Mesenchymal stem cell (in vitro differentiated cells and primary cell): ENCODE measurements at regions not wholly inside any gene's neighbourhood (a gene's known extent, or its start where the extent isn't known, plus 50 kb on each side); places are given as distances from the start of the nearest gene placed in this dataset.

Experiments
- DNase-seq: peaks from one replicate; pipeline ENCODE4 v3.0.0-alpha.2; 2013
- H2AFZ ChIP-seq: one replicate; pipeline ENCODE4 v1.6.1; 2013; ENCODE audit warnings: low read depth, mild to moderate bottlenecking, control low read depth, inconsistent platforms, low read length, moderate library complexity
- H2AK5ac ChIP-seq: 2 replicates; pipeline ENCODE4 v1.6.1; 2013; ENCODE audit warnings: low read length, moderate library complexity, mild to moderate bottlenecking, inconsistent platforms; ENCODE audit not compliant: severe bottlenecking
- H2BK120ac ChIP-seq: one replicate; pipeline ENCODE4 v1.6.1; 2013; ENCODE audit warnings: low read depth, mild to moderate bottlenecking, inconsistent platforms, low read length, moderate library complexity
- H2BK12ac ChIP-seq, 2 experiments: one replicate each; pipeline ENCODE4 v1.6.1; 2013; ENCODE audit warnings: inconsistent platforms in 2 of 2, low read length in 2 of 2, mild to moderate bottlenecking in 2 of 2, moderate library complexity in 2 of 2, control low read depth in 1 of 2
- H2BK15ac ChIP-seq: one replicate; pipeline ENCODE4 v1.6.1; 2013; ENCODE audit warnings: mild to moderate bottlenecking, low read depth, inconsistent platforms; ENCODE audit not compliant: poor library complexity, severe bottlenecking
- H2BK5ac ChIP-seq: 2 replicates; pipeline ENCODE4 v1.6.1; 2013; ENCODE audit warnings: low read depth, mild to moderate bottlenecking, low read length, control low read depth, inconsistent platforms; ENCODE audit not compliant: poor library complexity, severe bottlenecking
- H3K14ac ChIP-seq, 2 experiments: one replicate each; pipeline ENCODE4 v1.6.1; 2013; ENCODE audit warnings: inconsistent platforms in 2 of 2, low read length in 2 of 2, control low read depth in 1 of 2, mild to moderate bottlenecking in 1 of 2, moderate library complexity in 1 of 2
- H3K18ac ChIP-seq, 2 experiments: one replicate each; pipeline ENCODE4 v1.6.1; 2013; ENCODE audit warnings: inconsistent platforms in 2 of 2, low read length in 2 of 2, control low read depth in 1 of 2, low read depth in 1 of 2, mild to moderate bottlenecking in 1 of 2
- H3K23ac ChIP-seq, 2 experiments: one replicate each; pipeline ENCODE4 v1.6.1; 2013; ENCODE audit warnings: inconsistent platforms in 2 of 2, low read length in 2 of 2, mild to moderate bottlenecking in 2 of 2, moderate library complexity in 2 of 2, control low read depth in 1 of 2
- H3K27ac ChIP-seq: 2 replicates; pipeline ENCODE4 v1.5.1; 2013; ENCODE audit warnings: mild to moderate bottlenecking, moderate library complexity, low read length, control low read depth, inconsistent platforms; ENCODE audit not compliant: poor library complexity, severe bottlenecking
- H3K27me3 ChIP-seq, 2 experiments: 2 replicates each; pipeline versions ENCODE4 v1.6.1 to v1.7.0; 2013; ENCODE audit warnings: low read length in 2 of 2, mild to moderate bottlenecking in 2 of 2, moderate library complexity in 2 of 2, control low read depth in 1 of 2, inconsistent platforms in 1 of 2; ENCODE audit not compliant: control insufficient read depth in 1 of 2, insufficient read depth in 1 of 2
- H3K36me3 ChIP-seq, 2 experiments: 2 replicates each; pipeline versions ENCODE4 v1.6.1 to v1.7.0; 2013; ENCODE audit warnings: low read length in 2 of 2, control low read depth in 1 of 2, inconsistent platforms in 1 of 2, low read depth in 1 of 2, mild to moderate bottlenecking in 1 of 2; ENCODE audit not compliant: insufficient read depth in 2 of 2, control insufficient read depth in 1 of 2
- H3K4ac ChIP-seq, 2 experiments: one replicate each; pipeline ENCODE4 v1.6.1; 2013; ENCODE audit warnings: inconsistent platforms in 2 of 2, low read length in 2 of 2, mild to moderate bottlenecking in 2 of 2, moderate library complexity in 2 of 2, control low read depth in 1 of 2, low read depth in 1 of 2
- H3K4me1 ChIP-seq: 2 replicates; pipeline ENCODE4 v1.6.1; 2013; ENCODE audit warnings: low read depth, low read length, control low read depth; ENCODE audit not compliant: control insufficient read depth, insufficient read depth
- H3K4me2 ChIP-seq: 2 replicates; pipeline ENCODE4 v1.6.1; 2013; ENCODE audit warnings: low read length, mild to moderate bottlenecking, inconsistent platforms; ENCODE audit not compliant: poor library complexity, severe bottlenecking
- H3K4me3 ChIP-seq, 2 experiments: 2 replicates each; pipeline versions ENCODE4 v1.5.1 to v1.7.0; 2013; ENCODE audit warnings: low read length in 2 of 2, mild to moderate bottlenecking in 2 of 2, control low read depth in 1 of 2, low read depth in 1 of 2; ENCODE audit not compliant: insufficient read depth in 1 of 2
- H3K79me1 ChIP-seq: replicated peaks from 2 replicates; pipeline ENCODE4 v1.6.1; 2013; ENCODE audit warnings: mild to moderate bottlenecking, control low read depth, low read length, inconsistent platforms; ENCODE audit not compliant: poor library complexity, severe bottlenecking
- H3K9ac ChIP-seq: 2 replicates; pipeline ENCODE4 v1.7.0; 2013; ENCODE audit warnings: mild to moderate bottlenecking, low read length, moderate library complexity
- H3K9me3 ChIP-seq: 2 replicates; pipeline ENCODE4 v1.7.0; 2013; ENCODE audit warnings: mild to moderate bottlenecking, low read length; ENCODE audit not compliant: control insufficient read depth
- H4K8ac ChIP-seq: one replicate; pipeline ENCODE4 v1.6.1; 2013; ENCODE audit warnings: inconsistent platforms, mild to moderate bottlenecking, low read length, moderate library complexity
- H4K91ac ChIP-seq: one replicate; pipeline ENCODE4 v1.6.1; 2013; ENCODE audit warnings: mild to moderate bottlenecking, low read length, inconsistent platforms
- WGBS: methylation state at CpG from one replicate; pipeline ENCODE4 v1.1.7; 2013; ENCODE audit warnings: mixed read lengths; 5-methylcytosine and 5-hydroxymethylcytosine counted together

DNA sequence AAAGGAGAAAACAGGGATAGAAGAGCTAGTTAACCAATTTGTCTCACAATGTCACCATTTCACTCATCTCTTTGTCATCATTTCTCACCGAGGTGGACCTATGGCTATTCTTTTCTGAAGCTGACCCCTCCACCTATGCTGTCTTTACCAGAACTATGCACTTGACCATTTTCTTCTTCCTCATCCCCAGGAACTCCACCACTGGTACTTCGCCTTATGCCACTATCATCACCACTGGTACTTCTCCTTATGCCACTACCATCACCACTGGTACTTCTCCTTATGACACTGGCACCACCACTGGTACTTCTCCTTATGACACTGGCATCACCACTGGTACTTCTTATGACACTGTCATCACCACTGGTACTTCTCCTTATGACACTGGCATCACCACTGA, 745.8 kb upstream of the CHAC2 start:
- Histone ChIP-seq H3K23ac (no peak overlapping the region), H2BK15ac (no peak overlapping the region), H4K91ac (no peak overlapping the region), H3K27ac (no peak overlapping the region), H3K27me3 (no peaks in the 10 kb centered on the region), H2AK5ac (no peak overlapping the region), H2BK12ac (no peak overlapping the region), H3K36me3 (no peaks in the 10 kb centered on the region), H3K4me2 (no peak overlapping the region), H3K9ac (no peak overlapping the region), H3K9me3 (no peaks in the 10 kb centered on the region), H2BK120ac (no peak overlapping the region), H2AFZ (no peak overlapping the region), H3K4me1 (no peaks in the 10 kb centered on the region), H3K14ac (no peak overlapping the region), H3K79me1 (no peaks in the 10 kb centered on the region), H3K4me3 (no peak overlapping the region), H3K4ac (no peak overlapping the region), H2BK5ac (no peak overlapping the region), H3K18ac (no peak overlapping the region), H4K8ac (no peak overlapping the region)
- 95% methylated on average over 2 of the region's 2 CpGs for WGBS
- DNase-seq = no peak

DNA sequence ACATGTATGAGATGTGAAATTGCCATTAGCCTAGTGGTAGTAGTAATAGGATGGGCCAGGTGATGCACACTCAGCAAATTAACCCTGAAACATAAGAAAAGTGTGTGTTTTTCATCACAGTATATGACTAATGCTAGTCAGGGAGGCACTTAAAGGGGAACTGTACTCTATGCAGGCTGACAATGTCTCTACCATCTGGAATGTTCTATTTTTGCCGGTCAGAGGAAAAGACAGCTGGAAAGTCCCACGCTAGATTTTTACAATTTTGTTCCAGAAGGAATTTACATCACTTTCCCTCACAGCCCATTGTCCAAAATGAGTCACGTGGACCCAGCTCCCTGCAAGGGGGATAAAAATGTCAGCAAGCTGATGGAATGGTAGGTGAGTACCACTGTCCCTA, 746.3 kb upstream of the CHAC2 start:
- no peak overlapping the region for H3K4me2 ChIP-seq
- H2AK5ac ChIP-seq = no peak overlapping the region
- no peaks in the 10 kb centered on the region for H3K36me3 ChIP-seq
- DNase-seq = peak; percentile 37
- no peak overlapping the region for H3K23ac ChIP-seq
- no peak overlapping the region for H3K4ac ChIP-seq
- H2BK5ac ChIP-seq = no peak overlapping the region
- H3K27ac ChIP-seq = no peak overlapping the region
- H2BK15ac ChIP-seq = no peak overlapping the region
- no peak overlapping the region for H3K9ac ChIP-seq
- no peaks in the 10 kb centered on the region for H3K4me1 ChIP-seq
- no peak overlapping the region for H4K91ac ChIP-seq
- no peak overlapping the region for H3K14ac ChIP-seq
- no peak overlapping the region for H2BK12ac ChIP-seq
- 57% methylated on average over 1 of the region's 3 CpGs for WGBS
- H3K79me1 ChIP-seq = no peaks in the 10 kb centered on the region
- H3K18ac ChIP-seq = no peak overlapping the region
- H4K8ac ChIP-seq = no peak overlapping the region
- no peaks in the 10 kb centered on the region for H3K27me3 ChIP-seq
- no peak overlapping the region for H3K4me3 ChIP-seq
- H2BK120ac ChIP-seq = no peak overlapping the region
- no peak overlapping the region for H2AFZ ChIP-seq
- no peaks in the 10 kb centered on the region for H3K9me3 ChIP-seq

DNA sequence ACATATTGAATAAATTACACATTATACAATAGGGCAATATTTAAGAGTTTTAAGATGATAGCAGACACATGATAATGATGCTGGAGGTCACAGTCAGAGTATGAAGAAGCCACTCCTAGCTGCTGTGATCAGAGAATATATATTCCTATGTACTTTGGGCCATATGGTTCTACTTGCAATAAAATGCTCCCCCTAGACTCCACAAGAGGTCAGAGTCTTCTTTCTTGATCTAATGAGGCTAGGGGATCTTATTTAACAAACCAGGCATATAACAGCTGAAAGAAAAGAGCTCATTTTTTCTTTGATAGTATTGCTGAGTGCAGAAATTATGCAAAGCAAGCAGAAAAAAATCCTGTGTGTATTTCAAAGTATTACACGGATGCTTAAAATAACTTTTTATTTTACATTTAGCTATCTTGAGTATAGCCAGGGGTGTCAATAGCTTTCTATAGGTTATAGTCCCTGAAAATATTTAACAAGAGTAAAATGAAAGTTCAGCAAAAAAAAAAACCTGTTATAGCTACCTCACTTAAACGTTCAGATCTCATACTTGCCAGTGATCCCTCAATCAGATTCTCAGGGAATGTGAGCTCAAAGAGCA, 748.7 kb upstream of the CHAC2 start:
- no peaks in the 10 kb centered on the region for H3K79me1 ChIP-seq
- no peak overlapping the region for H2BK120ac ChIP-seq
- H2BK12ac ChIP-seq = no peak overlapping the region
- no peak overlapping the region for H3K4me2 ChIP-seq
- H3K18ac ChIP-seq = no peak overlapping the region
- no peak overlapping the region for H2BK15ac ChIP-seq
- H2AFZ ChIP-seq = no peak overlapping the region
- H4K91ac ChIP-seq = no peak overlapping the region
- no peak overlapping the region for H3K4me3 ChIP-seq
- no peak for DNase-seq
- no peak overlapping the region for H3K4ac ChIP-seq
- no peak overlapping the region for H3K9ac ChIP-seq
- no peak overlapping the region for H3K27ac ChIP-seq
- no peak overlapping the region for H3K23ac ChIP-seq
- H3K36me3 ChIP-seq = no peaks in the 10 kb centered on the region
- no peaks in the 10 kb centered on the region for H3K27me3 ChIP-seq
- H3K4me1 ChIP-seq = no peaks in the 10 kb centered on the region
- WGBS = no CpG with 5 or more reads among the region's 2 CpGs
- no peak overlapping the region for H2BK5ac ChIP-seq
- no peak overlapping the region for H2AK5ac ChIP-seq
- H4K8ac ChIP-seq = no peak overlapping the region
- H3K9me3 ChIP-seq = no peaks in the 10 kb centered on the region
- no peak overlapping the region for H3K14ac ChIP-seq

DNA sequence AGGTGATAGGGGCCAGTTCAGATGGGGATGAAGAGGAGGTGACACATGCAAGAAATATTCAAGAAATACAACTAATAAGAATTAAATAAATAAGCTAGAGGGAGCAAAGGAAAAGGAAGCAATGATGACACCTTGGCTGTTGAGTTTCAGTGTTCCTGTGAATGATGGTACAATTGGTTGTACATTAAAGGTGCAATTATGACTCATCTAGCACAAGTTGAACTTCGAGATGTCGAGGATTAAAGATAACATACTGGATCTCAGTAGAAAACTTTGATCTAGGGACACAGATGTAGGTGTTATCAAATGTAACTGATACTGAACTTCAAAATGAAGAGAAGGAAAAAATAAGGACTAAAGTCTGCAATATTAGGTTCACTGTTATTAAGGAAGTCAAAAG, 760.6 kb upstream of the CHAC2 start:
- H2AK5ac ChIP-seq = no peak overlapping the region
- H2BK120ac ChIP-seq = no peak overlapping the region
- no peak overlapping the region for H2BK15ac ChIP-seq
- H3K14ac ChIP-seq = no peak overlapping the region
- no peak overlapping the region for H3K23ac ChIP-seq
- H2BK12ac ChIP-seq = no peak overlapping the region
- H3K9ac ChIP-seq = no peak overlapping the region
- no peak overlapping the region for H3K4ac ChIP-seq
- H3K4me3 ChIP-seq = no peak overlapping the region
- 83% methylated on average over 2 of the region's 2 CpGs for WGBS
- no peaks in the 10 kb centered on the region for H3K27me3 ChIP-seq
- H3K36me3 ChIP-seq = no peaks in the 10 kb centered on the region
- H2AFZ ChIP-seq = no peak overlapping the region
- H3K4me2 ChIP-seq = no peak overlapping the region
- H3K4me1 ChIP-seq = no peaks in the 10 kb centered on the region
- H4K8ac ChIP-seq = no peak overlapping the region
- no peaks in the 10 kb centered on the region for H3K79me1 ChIP-seq
- no peak overlapping the region for H4K91ac ChIP-seq
- H2BK5ac ChIP-seq = no peak overlapping the region
- no peak overlapping the region for H3K27ac ChIP-seq
- DNase-seq = no peak
- no peaks in the 10 kb centered on the region for H3K9me3 ChIP-seq
- no peak overlapping the region for H3K18ac ChIP-seq
